Calu3 (cell line): ENCODE measurements at regions not wholly inside any gene's neighbourhood (a gene's known extent, or its start where the extent isn't known, plus 50 kb on each side); places are given as distances from the start of the nearest gene placed in this dataset.
"Not testable (repeated sequence)": the region's sequence is repeated elsewhere in the genome, so short reads cannot be mapped to it uniquely, and the experiment has no call there.

Experiments
- BruUV-seq: library from RNA; stranded (reverse); fragments of 400-500 nt; replicated peaks from 2 replicates; lab custom pipeline; 2021; lab: Mats Ljungman, UMichigan
- CTCF ChIA-PET: fragments of 300-600 bp; sonication (Branson Sonifier 250); formaldehyde crosslinking; loops from one replicate; lab custom pipeline; 2022; ENCODE audit warnings: antibody characterized with exemption; lab: Charles Lee
- DNase-seq: peaks from one replicate; pipeline ENCODE4 v3.0.0; 2022
- H3K27ac Mint-ChIP-seq: one replicate; pipeline ENCODE4 v1.8.0; 2022; ENCODE audit warnings: mixed read lengths; ENCODE audit not compliant: unreplicated experiment
- H3K27me3 Mint-ChIP-seq: one replicate; pipeline ENCODE4 v1.8.0; 2022; ENCODE audit warnings: mixed read lengths; ENCODE audit not compliant: unreplicated experiment
- H3K36me3 Mint-ChIP-seq: one replicate; pipeline ENCODE4 v1.8.0; 2022; ENCODE audit warnings: mild to moderate bottlenecking, moderate library complexity, mixed read lengths; ENCODE audit not compliant: insufficient read depth, unreplicated experiment
- H3K4me1 Mint-ChIP-seq: one replicate; pipeline ENCODE4 v1.8.0; 2022; ENCODE audit warnings: mild to moderate bottlenecking, low read depth, mixed read lengths; ENCODE audit not compliant: unreplicated experiment
- H3K4me3 Mint-ChIP-seq: one replicate; pipeline ENCODE4 v1.8.0; 2022; ENCODE audit warnings: mild to moderate bottlenecking, low read depth, moderate library complexity, mixed read lengths; ENCODE audit not compliant: unreplicated experiment
- H3K9me3 Mint-ChIP-seq: one replicate; pipeline ENCODE4 v1.8.0; 2022; ENCODE audit warnings: low read depth, mixed read lengths; ENCODE audit not compliant: unreplicated experiment
- intact Hi-C: fragments of 100-400 bp; cut with micrococcal nuclease; formaldehyde crosslinking; loops from one replicate; pipeline ENCODE4 v1.10.0; 2022; ENCODE audit not compliant: unreplicated experiment
- TF ChIP-seq, protein P1 (sequence below): fragments of 200-600 bp; IDR thresholded peaks from one replicate; pipeline ENCODE4 v1.8.0; 2022; ENCODE audit warnings: antibody characterized with exemption; ENCODE audit not compliant: unreplicated experiment

DNA sequence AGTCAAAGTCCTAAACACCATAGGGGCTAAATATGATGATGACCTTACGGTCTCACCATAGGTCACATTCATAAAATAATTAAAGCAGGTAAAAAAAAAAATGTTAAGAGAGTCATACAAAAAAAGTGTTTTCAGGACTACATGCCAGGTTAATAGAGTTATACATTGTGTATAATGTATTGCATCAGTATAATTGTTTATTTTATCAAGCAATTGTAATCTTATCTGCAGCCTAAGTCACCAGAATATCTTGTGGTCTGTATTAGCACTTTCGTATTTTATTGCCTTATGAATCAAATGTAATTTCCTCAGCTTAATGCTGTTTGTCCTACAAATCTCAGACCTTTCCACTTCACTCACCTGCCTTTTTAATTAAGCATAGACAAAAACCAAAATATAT lies 972.9 kb upstream of the PCDH20 start:
- CTCF ChIA-PET: no interaction called here
- TF ChIP-seq, protein P1, sequence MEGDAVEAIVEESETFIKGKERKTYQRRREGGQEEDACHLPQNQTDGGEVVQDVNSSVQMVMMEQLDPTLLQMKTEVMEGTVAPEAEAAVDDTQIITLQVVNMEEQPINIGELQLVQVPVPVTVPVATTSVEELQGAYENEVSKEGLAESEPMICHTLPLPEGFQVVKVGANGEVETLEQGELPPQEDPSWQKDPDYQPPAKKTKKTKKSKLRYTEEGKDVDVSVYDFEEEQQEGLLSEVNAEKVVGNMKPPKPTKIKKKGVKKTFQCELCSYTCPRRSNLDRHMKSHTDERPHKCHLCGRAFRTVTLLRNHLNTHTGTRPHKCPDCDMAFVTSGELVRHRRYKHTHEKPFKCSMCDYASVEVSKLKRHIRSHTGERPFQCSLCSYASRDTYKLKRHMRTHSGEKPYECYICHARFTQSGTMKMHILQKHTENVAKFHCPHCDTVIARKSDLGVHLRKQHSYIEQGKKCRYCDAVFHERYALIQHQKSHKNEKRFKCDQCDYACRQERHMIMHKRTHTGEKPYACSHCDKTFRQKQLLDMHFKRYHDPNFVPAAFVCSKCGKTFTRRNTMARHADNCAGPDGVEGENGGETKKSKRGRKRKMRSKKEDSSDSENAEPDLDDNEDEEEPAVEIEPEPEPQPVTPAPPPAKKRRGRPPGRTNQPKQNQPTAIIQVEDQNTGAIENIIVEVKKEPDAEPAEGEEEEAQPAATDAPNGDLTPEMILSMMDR: no peak
- no peaks in the 10 kb centered on the region for H3K36me3 Mint-ChIP-seq
- H3K27me3 Mint-ChIP-seq: no peaks in the 10 kb centered on the region
- no TSS peak for BruUV-seq
- H3K4me3 Mint-ChIP-seq: no peak overlapping the region
- H3K27ac Mint-ChIP-seq: no peak overlapping the region
- no peak for DNase-seq
- H3K4me1 Mint-ChIP-seq: no peaks in the 10 kb centered on the region
- H3K9me3 Mint-ChIP-seq: no peaks in the 10 kb centered on the region
- intact Hi-C loops: no loop called here

DNA sequence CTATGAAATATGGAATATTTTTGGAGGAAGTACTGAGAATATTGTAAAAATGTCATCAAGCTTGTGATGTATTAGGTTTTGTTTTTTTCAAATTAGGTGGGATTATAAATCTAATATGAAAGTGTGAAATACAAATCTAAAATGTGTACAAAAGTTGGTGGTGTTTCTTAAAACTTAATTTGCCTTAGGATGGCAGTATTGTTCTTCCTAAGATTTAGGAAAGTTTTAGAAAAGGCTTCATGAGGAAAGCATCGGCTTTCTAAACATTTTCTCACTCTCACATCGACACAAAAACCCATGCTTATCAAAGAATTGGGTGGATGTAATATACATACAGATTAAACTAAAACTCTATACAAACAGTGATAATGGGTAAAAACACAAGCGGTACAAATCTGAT lies 972.0 kb upstream of the PCDH20 start:
- intact Hi-C loops: no loop called here
- CTCF ChIA-PET: no interaction called here
- Mint-ChIP-seq H3K9me3 (no peaks in the 10 kb centered on the region), H3K4me1 (no peaks in the 10 kb centered on the region), H3K4me3 (no peak overlapping the region), H3K36me3 (no peaks in the 10 kb centered on the region), H3K27ac (no peak overlapping the region), H3K27me3 (no peaks in the 10 kb centered on the region)
- no peak for DNase-seq
- BruUV-seq: no TSS peak
- TF ChIP-seq, protein P1: no peak

DNA sequence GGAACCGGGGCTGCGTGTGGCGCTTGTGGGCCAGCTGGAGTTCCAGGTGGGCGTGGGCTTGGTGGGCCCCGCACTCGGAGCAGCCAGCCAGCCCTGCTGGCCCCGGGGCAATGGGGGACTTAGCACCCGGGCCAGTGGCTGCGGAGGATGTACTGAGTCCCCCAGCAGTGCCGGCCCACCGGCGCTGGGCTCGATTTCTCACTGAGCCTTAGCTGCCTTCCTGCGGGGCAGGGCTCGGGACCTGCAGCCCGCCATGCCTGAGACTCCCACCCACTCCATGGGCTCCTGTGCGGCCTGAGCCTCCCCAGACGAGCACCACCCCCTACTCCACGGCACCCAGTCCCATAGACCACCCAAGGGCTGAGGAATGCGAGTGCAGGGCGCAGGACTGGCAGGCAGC lies 963.6 kb upstream of the PCDH20 start:
- H3K4me3 Mint-ChIP-seq, intact Hi-C loops, H3K27ac Mint-ChIP-seq, H3K4me1 Mint-ChIP-seq, H3K36me3 Mint-ChIP-seq, BruUV-seq, CTCF ChIA-PET, H3K9me3 Mint-ChIP-seq, DNase-seq, H3K27me3 Mint-ChIP-seq: not testable (repeated sequence)

DNA sequence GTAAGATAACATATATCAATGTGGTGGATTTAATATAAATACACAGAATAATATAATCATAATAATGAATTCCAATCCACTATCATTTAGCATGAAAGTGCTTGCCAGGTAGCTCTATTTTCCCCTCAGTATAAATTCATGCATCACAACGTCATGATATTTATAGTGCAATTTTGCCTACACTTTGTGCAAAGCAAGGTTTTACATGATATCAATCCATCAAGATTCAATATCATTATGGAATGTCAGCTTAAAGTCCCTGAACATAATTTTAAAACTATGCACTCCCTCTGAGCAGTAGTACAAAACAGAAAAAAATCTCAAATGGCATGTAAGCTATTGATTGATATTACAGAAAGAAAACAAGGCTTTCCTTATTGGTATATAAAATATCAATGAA lies 962.2 kb upstream of the PCDH20 start:
- no peaks in the 10 kb centered on the region for H3K9me3 Mint-ChIP-seq
- H3K4me1 Mint-ChIP-seq: no peaks in the 10 kb centered on the region
- no peaks in the 10 kb centered on the region for H3K36me3 Mint-ChIP-seq
- intact Hi-C loops: no loop called here
- DNase-seq: no peak
- no peak overlapping the region for H3K4me3 Mint-ChIP-seq
- CTCF ChIA-PET: no interaction called here
- no peak overlapping the region for H3K27ac Mint-ChIP-seq
- no TSS peak for BruUV-seq
- TF ChIP-seq, protein P1: no peak
- H3K27me3 Mint-ChIP-seq: no peaks in the 10 kb centered on the region

DNA sequence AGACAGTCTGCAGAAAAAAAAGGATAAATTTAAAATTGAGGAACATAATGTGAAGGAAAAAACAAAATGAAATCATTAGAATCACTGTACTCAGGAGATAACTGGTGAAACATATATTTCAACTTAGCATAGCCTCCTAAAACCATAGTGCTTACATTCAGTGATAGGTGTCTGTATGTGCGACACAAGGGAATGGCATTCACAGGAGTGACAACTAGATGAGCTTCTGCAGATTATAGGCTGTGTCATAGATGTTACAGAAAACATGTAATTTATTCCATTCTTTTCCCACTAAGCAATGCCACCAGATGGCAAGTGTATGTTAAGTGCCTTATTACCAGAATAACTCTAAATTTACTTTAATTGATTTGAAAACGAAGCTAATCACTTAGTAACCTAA lies 960.0 kb upstream of the PCDH20 start:
- Mint-ChIP-seq H3K36me3 (no peaks in the 10 kb centered on the region), H3K27me3 (no peaks in the 10 kb centered on the region), H3K4me1 (no peaks in the 10 kb centered on the region), H3K27ac (no peak overlapping the region), H3K9me3 (no peaks in the 10 kb centered on the region), H3K4me3 (no peak overlapping the region)
- no peak for DNase-seq
- no TSS peak for BruUV-seq
- intact Hi-C loops: no loop called here
- CTCF ChIA-PET: no interaction called here
- TF ChIP-seq, protein P1: no peak
